Skeletal muscle satellite cell (primary cell): ENCODE measurements at regions not wholly inside any gene's neighbourhood (a gene's known extent, or its start where the extent isn't known, plus 50 kb on each side); places are given as distances from the start of the nearest gene placed in this dataset.

Source experiments
- H3K27me3 ChIP-seq: 2 replicates; pipeline ENCODE4 v1.7.0; 2013; ENCODE audit warnings: low read length; ENCODE audit not compliant: control insufficient read depth, insufficient read depth
- H3K36me3 ChIP-seq: 2 replicates; pipeline ENCODE4 v1.7.0; 2013; ENCODE audit warnings: mild to moderate bottlenecking, control low read depth, low read length; ENCODE audit not compliant: insufficient read depth
- H3K4me1 ChIP-seq: 2 replicates; pipeline ENCODE4 v1.7.0; 2013; ENCODE audit warnings: low read length; ENCODE audit not compliant: control insufficient read depth, insufficient read depth
- H3K4me2 ChIP-seq: 2 replicates; pipeline ENCODE4 v1.7.0; 2013; ENCODE audit warnings: mild to moderate bottlenecking, low read length
- H3K4me3 ChIP-seq: 2 replicates; pipeline ENCODE4 v1.7.0; 2013; ENCODE audit warnings: low read length
- H3K9ac ChIP-seq: 2 replicates; pipeline ENCODE4 v1.7.0; 2013; ENCODE audit warnings: mild to moderate bottlenecking, low read depth, low read length, moderate library complexity
- H3K9me3 ChIP-seq: replicated peaks from 2 replicates; pipeline ENCODE4 v1.7.0; 2013; ENCODE audit warnings: mild to moderate bottlenecking, control low read depth, low read length

GRCh38 chr5:112630246-112631009 lies 107.3 kb upstream of the APC start:
- no peaks in the 10 kb centered on the region for H3K4me1 ChIP-seq
- no peak overlapping the region for H3K9ac ChIP-seq
- H3K4me2 ChIP-seq, result no peak overlapping the region
- H3K9me3 ChIP-seq, result no peaks in the 10 kb centered on the region
- peaks cover 12% of the 10 kb centered on the region for H3K27me3 ChIP-seq
- H3K4me3 ChIP-seq, result no peak overlapping the region
- H3K36me3 ChIP-seq, result no peaks in the 10 kb centered on the region

GRCh38 chr5:112634166-112634565 lies 103.5 kb upstream of the APC start:
- Histone ChIP-seq H3K4me2 (no peak overlapping the region), H3K4me1 (no peaks in the 10 kb centered on the region), H3K9me3 (no peaks in the 10 kb centered on the region), H3K36me3 (no peaks in the 10 kb centered on the region), H3K9ac (no peak overlapping the region), H3K27me3 (no peaks in the 10 kb centered on the region), H3K4me3 (no peak overlapping the region)

- H3K4me1 ChIP-seq, result no peaks in the 10 kb centered on the region
- H3K36me3 ChIP-seq, result no peaks in the 10 kb centered on the region
- no peak overlapping the region for H3K4me2 ChIP-seq
- no peak overlapping the region for H3K9ac ChIP-seq
- H3K9me3 ChIP-seq, result no peaks in the 10 kb centered on the region
- no peak overlapping the region for H3K4me3 ChIP-seq
- no peaks in the 10 kb centered on the region for H3K27me3 ChIP-seq
Observed at GRCh38 chr5:112634796-112635195, 102.9 kb upstream of the APC start.

GRCh38 chr5:112635276-112635675 lies 102.4 kb upstream of the APC start:
- no peak overlapping the region for H3K4me3 ChIP-seq
- no peak overlapping the region for H3K9ac ChIP-seq
- H3K9me3 ChIP-seq, result no peaks in the 10 kb centered on the region
- H3K27me3 ChIP-seq, result no peaks in the 10 kb centered on the region
- H3K4me1 ChIP-seq, result no peaks in the 10 kb centered on the region
- H3K36me3 ChIP-seq, result no peaks in the 10 kb centered on the region
- no peak overlapping the region for H3K4me2 ChIP-seq

- no peaks in the 10 kb centered on the region for H3K27me3 ChIP-seq
- H3K4me3 ChIP-seq, result no peak overlapping the region
- H3K4me1 ChIP-seq, result no peaks in the 10 kb centered on the region
- no peak overlapping the region for H3K4me2 ChIP-seq
- no peak overlapping the region for H3K9ac ChIP-seq
- no peaks in the 10 kb centered on the region for H3K36me3 ChIP-seq
- H3K9me3 ChIP-seq, result no peaks in the 10 kb centered on the region
Observed at GRCh38 chr5:112635771-112636731, 101.6 kb upstream of the APC start.

GRCh38 chr5:112636751-112637150 lies 100.9 kb upstream of the APC start:
- no peak overlapping the region for H3K4me3 ChIP-seq
- H3K4me2 ChIP-seq, result no peak overlapping the region
- no peak overlapping the region for H3K9ac ChIP-seq
- H3K4me1 ChIP-seq, result no peaks in the 10 kb centered on the region
- no peaks in the 10 kb centered on the region for H3K9me3 ChIP-seq
- H3K36me3 ChIP-seq, result no peaks in the 10 kb centered on the region
- H3K27me3 ChIP-seq, result no peaks in the 10 kb centered on the region

- H3K27me3 ChIP-seq, result no peaks in the 10 kb centered on the region
- no peaks in the 10 kb centered on the region for H3K36me3 ChIP-seq
- no peak overlapping the region for H3K4me3 ChIP-seq
- H3K9ac ChIP-seq, result no peak overlapping the region
- no peak overlapping the region for H3K4me2 ChIP-seq
- no peaks in the 10 kb centered on the region for H3K9me3 ChIP-seq
- H3K4me1 ChIP-seq, result no peaks in the 10 kb centered on the region
Observed at GRCh38 chr5:112637343-112637742, 100.3 kb upstream of the APC start.

- Histone ChIP-seq H3K27me3 (no peaks in the 10 kb centered on the region), H3K4me3 (no peak overlapping the region), H3K36me3 (no peaks in the 10 kb centered on the region), H3K4me1 (no peaks in the 10 kb centered on the region), H3K9ac (no peak overlapping the region), H3K4me2 (no peak overlapping the region), H3K9me3 (no peaks in the 10 kb centered on the region)
Observed at GRCh38 chr5:112640546-112640945, 97.1 kb upstream of the APC start.

- H3K9ac ChIP-seq, result no peak overlapping the region
- no peak overlapping the region for H3K4me2 ChIP-seq
- H3K27me3 ChIP-seq, result no peaks in the 10 kb centered on the region
- H3K4me3 ChIP-seq, result no peak overlapping the region
- H3K4me1 ChIP-seq, result no peaks in the 10 kb centered on the region
- H3K36me3 ChIP-seq, result no peaks in the 10 kb centered on the region
- no peaks in the 10 kb centered on the region for H3K9me3 ChIP-seq
Observed at GRCh38 chr5:112641515-112642110, 96.1 kb upstream of the APC start.

GRCh38 chr5:112642885-112643284 lies 94.8 kb upstream of the APC start:
- Histone ChIP-seq H3K36me3 (no peaks in the 10 kb centered on the region), H3K4me1 (no peaks in the 10 kb centered on the region), H3K9ac (no peak overlapping the region), H3K9me3 (no peaks in the 10 kb centered on the region), H3K27me3 (no peaks in the 10 kb centered on the region), H3K4me2 (no peak overlapping the region), H3K4me3 (no peak overlapping the region)

GRCh38 chr5:112643339-112643971 lies 94.2 kb upstream of the APC start:
- H3K27me3 ChIP-seq, result no peaks in the 10 kb centered on the region

More at GRCh38 chr5:112643339-112643971, 94.2 kb upstream of the APC start:
- no peak overlapping the region for H3K9ac ChIP-seq
- H3K36me3 ChIP-seq, result no peaks in the 10 kb centered on the region
- H3K9me3 ChIP-seq, result no peaks in the 10 kb centered on the region
- H3K4me1 ChIP-seq, result no peaks in the 10 kb centered on the region
- no peak overlapping the region for H3K4me2 ChIP-seq
- H3K4me3 ChIP-seq, result no peak overlapping the region
